NB4 (cell line): ENCODE measurements at regions not wholly inside any gene's neighbourhood (a gene's known extent, or its start where the extent isn't known, plus 50 kb on each side); places are given as distances from the start of the nearest gene placed in this dataset.
A peak's percentile ranks its signal among the peaks of the same experiment; 100 is the strongest.

Experiments
- DNase-seq: peaks from one replicate; pipeline ENCODE4 v3.0.0; 2010; ENCODE audit warnings: low read depth
- H3K4me3 ChIP-seq: one replicate; pipeline ENCODE4 v1.5.1; 2011; ENCODE audit warnings: mild to moderate bottlenecking, low read depth, low read length, moderate library complexity
- CTCF ChIP-seq: IDR thresholded peaks from one replicate; pipeline ENCODE4 v1.5.1; 2012; ENCODE audit warnings: low read depth, low read length
- MYC ChIP-seq: IDR thresholded peaks from 2 replicates; pipeline ENCODE4 v1.6.1; 2011; ENCODE audit warnings: low read depth, low read length
- POLR2A ChIP-seq: IDR thresholded peaks from 2 replicates; pipeline ENCODE4 v1.6.1; 2011; ENCODE audit warnings: mild to moderate bottlenecking; ENCODE audit not compliant: insufficient read length; ENCODE audit errors: extremely low read depth
- TF ChIP-seq, protein P1 (sequence below): IDR thresholded peaks from 2 replicates; pipeline ENCODE4 v1.6.1; 2011; ENCODE audit warnings: low read depth, low read length

DNA sequence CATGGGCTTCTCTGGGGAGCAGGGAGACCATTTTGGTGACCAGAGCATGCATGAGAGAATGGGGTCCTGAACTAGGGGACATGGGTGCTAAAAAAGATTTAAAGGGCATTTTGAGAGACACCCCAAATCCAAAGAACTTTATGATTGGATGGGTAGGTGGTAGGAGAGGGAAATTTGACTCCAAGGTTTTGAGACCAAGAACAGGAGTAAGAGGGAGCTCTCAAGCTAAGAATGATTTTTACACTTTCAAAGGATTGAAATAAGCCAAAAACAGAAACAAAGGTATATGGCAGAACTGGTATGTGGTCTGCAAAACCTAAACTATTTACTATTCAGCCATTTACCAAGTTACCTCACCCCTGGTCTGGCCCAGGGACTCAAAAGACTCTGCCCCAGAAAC, 318.2 kb upstream of the CLINT1 start:
- DNase-seq = no peak
- H3K4me3 ChIP-seq = no peak overlapping the region
- no peak for TF ChIP-seq CTCF
- TF ChIP-seq, protein P1, sequence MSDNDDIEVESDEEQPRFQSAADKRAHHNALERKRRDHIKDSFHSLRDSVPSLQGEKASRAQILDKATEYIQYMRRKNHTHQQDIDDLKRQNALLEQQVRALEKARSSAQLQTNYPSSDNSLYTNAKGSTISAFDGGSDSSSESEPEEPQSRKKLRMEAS = no peak
- no peak for TF ChIP-seq MYC
- no peak for TF ChIP-seq POLR2A

DNA sequence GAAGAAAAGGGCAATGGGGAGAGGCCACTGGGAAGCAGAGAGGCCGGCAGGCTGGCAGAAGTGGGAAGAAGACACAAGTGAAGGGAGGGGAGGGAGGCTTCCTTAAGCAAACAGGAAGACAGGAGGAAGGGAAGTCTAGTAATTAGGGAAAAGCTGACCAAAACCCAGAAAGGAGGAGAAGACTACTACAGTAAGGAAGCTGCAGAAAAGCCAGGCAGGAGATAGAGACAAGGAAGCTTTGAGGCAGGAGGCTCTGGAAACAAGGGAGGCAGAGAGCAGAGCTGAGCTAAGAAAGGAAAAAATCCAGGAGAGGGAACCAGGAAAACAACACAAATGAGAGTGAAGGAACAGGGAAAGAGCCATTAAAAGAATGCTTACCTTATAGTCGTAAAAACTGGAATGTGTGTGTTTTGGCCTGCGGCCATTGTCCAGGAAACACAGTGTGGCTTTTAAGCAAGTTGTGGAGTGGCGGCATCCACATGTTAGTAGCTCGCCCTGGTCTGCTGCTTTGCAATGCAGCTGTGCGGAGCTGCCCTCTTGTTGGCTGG, 317.1 kb upstream of the CLINT1 start:
- TF ChIP-seq MYC = no peak
- TF ChIP-seq POLR2A = no peak
- TF ChIP-seq CTCF = no peak
- TF ChIP-seq, protein P1 = no peak
- no peak for DNase-seq
- H3K4me3 ChIP-seq = no peak overlapping the region

DNA sequence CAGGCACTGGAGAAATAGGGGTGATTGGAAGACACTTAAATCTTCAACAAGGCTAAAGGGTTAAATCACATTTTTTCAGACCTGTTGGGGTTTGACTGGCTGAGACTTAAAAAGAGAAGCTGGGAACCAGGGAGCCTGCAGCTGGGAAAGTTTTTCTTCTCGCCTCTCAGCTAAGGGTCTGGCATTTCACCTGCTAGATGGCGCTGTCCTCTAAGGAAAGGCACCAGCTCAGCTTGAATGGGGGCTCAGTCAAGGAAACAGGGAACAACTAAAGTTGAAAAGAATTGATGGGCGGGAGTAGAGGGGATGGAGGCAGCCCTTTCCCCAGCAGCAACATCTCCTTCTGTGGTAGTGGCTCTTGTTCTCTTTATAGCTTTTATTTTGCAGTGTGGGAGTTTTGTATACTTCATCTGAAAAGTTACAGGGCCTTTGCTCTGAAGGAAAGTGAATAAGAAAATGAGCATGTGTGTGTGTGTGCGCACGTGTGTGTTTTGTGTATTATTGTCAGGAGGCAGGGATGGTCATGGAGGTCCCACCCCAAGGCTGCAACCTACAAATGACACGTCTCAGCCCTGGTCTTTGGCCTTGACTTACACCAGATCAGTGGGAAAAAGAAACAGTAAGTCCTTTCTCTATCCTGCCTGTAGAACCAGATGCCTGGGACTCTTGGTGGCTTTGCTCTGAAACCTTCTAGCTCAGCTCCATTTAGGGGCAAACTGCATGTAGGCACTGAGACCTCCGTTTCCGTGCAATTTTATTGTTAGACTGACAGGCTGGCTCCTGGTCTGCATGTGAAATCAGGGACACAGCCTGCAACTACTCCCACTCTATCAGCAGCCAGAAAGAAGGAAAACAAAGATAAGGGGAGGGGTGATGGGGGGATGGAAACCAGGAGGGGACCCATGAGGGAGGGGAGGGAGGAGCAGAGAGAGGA, 316.2 kb upstream of the CLINT1 start:
- DNase-seq = peak; percentile 71
- TF ChIP-seq, protein P1 = no peak
- TF ChIP-seq CTCF (peak; percentile 64), MYC (peak; percentile 28; the same call in 1 of the 2 replicates)
- no peak overlapping the region for H3K4me3 ChIP-seq

DNA sequence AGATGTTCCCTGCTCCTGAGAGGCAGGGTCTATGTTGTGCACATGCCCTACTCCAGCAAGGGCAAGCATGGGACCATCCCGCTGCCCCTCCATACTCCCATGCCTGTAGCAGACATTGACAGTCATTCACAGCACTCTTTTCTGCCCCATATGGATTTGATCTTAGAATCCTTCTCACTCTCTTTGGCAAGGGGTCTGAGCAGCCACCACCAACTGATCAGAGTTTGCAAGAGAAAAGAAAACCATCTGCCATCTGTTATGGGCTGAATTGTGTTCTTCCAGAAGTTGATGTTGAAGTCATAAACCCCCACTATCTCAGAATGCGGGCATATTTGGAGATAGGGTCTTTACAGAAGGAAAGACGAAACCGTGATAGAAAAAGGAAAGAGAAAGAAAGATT, 315.1 kb upstream of the CLINT1 start:
- no peak overlapping the region for H3K4me3 ChIP-seq
- TF ChIP-seq CTCF = no peak
- TF ChIP-seq, protein P1 = no peak
- TF ChIP-seq MYC = no peak
- no peak for TF ChIP-seq POLR2A
- DNase-seq = no peak

DNA sequence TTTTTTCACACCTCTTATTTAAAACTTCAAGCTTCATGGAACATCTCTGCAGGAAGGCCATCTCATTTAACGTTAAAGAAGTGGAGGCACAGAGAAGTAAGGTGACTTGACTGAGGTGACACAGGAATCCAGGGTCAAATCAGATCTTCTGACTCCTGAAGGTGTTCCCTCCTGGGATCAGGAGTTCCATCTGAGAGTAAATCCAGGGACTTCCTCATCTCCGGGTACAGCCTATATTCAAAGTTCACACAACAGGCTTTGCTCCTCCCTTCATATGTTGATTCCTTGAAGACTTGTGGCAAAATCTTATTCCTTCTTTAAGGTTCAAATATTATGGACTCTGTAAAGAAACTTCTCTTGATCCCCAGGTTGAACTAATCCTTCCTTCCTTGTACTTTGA, 313.1 kb upstream of the CLINT1 start:
- H3K4me3 ChIP-seq = no peak overlapping the region
- TF ChIP-seq MYC (no peak), POLR2A (no peak), CTCF (no peak)
- TF ChIP-seq, protein P1 = no peak
- DNase-seq = no peak
